DND-41 (cell line): ENCODE measurements at regions not wholly inside any gene's neighbourhood (a gene's known extent, or its start where the extent isn't known, plus 50 kb on each side); places are given as distances from the start of the nearest gene placed in this dataset.

Experiments
- ATAC-seq: fragments of 200-7000 bp; cut with Tn5 transposase; 3 replicates; pipeline ENCODE4 v1.9.1; 2021; ENCODE audit warnings: low read depth; ENCODE audit not compliant: insufficient read depth
- DNase-seq: peaks from one replicate; pipeline ENCODE4 v3.0.0-alpha.2; 2020
- H2AFZ ChIP-seq: 2 replicates; pipeline ENCODE4 v1.6.0; 2012; ENCODE audit warnings: low read depth, low read length
- H3K27ac ChIP-seq: 2 replicates; pipeline ENCODE4 v1.5.1; 2012; ENCODE audit warnings: low read length, inconsistent platforms
- H3K27me3 ChIP-seq: fragments of 200-600 bp; sonication (generic); 2 replicates; pipeline ENCODE4 v1.6.0; 2012; ENCODE audit warnings: low read length, mild to moderate bottlenecking, inconsistent platforms; ENCODE audit not compliant: insufficient read depth, poor library complexity
- H3K36me3 ChIP-seq: 2 replicates; pipeline ENCODE4 v1.5.1; 2012; ENCODE audit warnings: low read length, inconsistent platforms; ENCODE audit not compliant: insufficient read depth
- H3K4me1 ChIP-seq: 2 replicates; pipeline ENCODE4 v1.5.1; 2012; ENCODE audit warnings: mild to moderate bottlenecking, low read length; ENCODE audit not compliant: insufficient read depth
- H3K4me2 ChIP-seq: 2 replicates; pipeline ENCODE4 v1.6.0; 2012; ENCODE audit warnings: mild to moderate bottlenecking, moderate library complexity, low read length, inconsistent platforms; ENCODE audit not compliant: insufficient read depth
- H3K4me3 ChIP-seq, 2 experiments: fragments of 200-600 bp in 1 of 2; shearing (Covaris generic) in 1 of 2; 2 replicates each; pipeline ENCODE4 v1.5.1; 2012 to 2016; ENCODE audit warnings: inconsistent platforms in 2 of 2, low read length in 2 of 2, mild to moderate bottlenecking in 2 of 2, low read depth in 1 of 2, moderate library complexity in 1 of 2
- H3K79me2 ChIP-seq: 2 replicates; pipeline ENCODE4 v1.6.0; 2012; ENCODE audit warnings: low read length, inconsistent platforms; ENCODE audit not compliant: insufficient read depth
- H3K9ac ChIP-seq: 2 replicates; pipeline ENCODE4 v1.6.0; 2012; ENCODE audit warnings: low read depth, mild to moderate bottlenecking, inconsistent platforms, low read length, moderate library complexity
- H3K9me3 ChIP-seq: 2 replicates; pipeline ENCODE4 v1.5.1; 2012; ENCODE audit warnings: low read length, moderate library complexity, mild to moderate bottlenecking, inconsistent platforms; ENCODE audit not compliant: insufficient read depth, severe bottlenecking
- H4K20me1 ChIP-seq: 2 replicates; pipeline ENCODE4 v1.6.0; 2012; ENCODE audit warnings: low read length; ENCODE audit not compliant: insufficient read depth
- EZH2 ChIP-seq: IDR thresholded peaks from 3 replicates; pipeline ENCODE4 v1.6.1; 2012; ENCODE audit warnings: borderline replicate concordance, low read depth, mild to moderate bottlenecking, moderate library complexity, low read length, inconsistent platforms; ENCODE audit not compliant: severe bottlenecking
- TF ChIP-seq, protein P1 (sequence below): IDR thresholded peaks from 2 replicates; pipeline ENCODE4 v1.5.1; 2012; ENCODE audit warnings: borderline replicate concordance, low read length, moderate library complexity, mild to moderate bottlenecking; ENCODE audit not compliant: poor library complexity, severe bottlenecking; ENCODE audit errors: extremely low read depth

DNA sequence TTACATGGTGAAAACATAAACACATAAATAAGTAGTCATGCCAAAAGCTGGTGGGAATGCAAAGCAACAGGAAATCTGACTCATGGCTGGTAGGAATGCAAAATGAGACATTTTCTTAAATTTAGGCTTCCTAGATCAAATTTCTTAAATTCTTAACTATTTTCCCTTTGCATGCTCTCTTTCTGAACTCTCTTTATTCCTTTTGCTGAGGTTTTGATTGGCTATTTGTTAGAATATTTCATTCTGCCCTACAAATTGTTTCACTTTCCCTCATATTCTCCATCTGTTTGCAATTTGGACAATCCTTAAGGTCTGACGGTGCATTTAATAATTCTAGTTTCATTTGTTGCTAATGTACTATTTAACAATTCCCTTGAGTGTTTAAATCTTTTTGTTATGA, 437.5 kb upstream of the RGS17 start:
- Histone ChIP-seq H3K4me1 (no peaks in the 10 kb centered on the region), H4K20me1 (no peaks in the 10 kb centered on the region), H3K4me3 (no peak overlapping the region), H3K9ac (no peak overlapping the region), H3K27me3 (no peaks in the 10 kb centered on the region), H3K36me3 (no peaks in the 10 kb centered on the region), H3K27ac (no peak overlapping the region), H3K9me3 (no peaks in the 10 kb centered on the region), H3K79me2 (no peaks in the 10 kb centered on the region), H3K4me2 (no peak overlapping the region), H2AFZ (no peak overlapping the region)
- DNase-seq (no peak), ATAC-seq (no peak)
- TF ChIP-seq EZH2 = no peak
- TF ChIP-seq, protein P1, sequence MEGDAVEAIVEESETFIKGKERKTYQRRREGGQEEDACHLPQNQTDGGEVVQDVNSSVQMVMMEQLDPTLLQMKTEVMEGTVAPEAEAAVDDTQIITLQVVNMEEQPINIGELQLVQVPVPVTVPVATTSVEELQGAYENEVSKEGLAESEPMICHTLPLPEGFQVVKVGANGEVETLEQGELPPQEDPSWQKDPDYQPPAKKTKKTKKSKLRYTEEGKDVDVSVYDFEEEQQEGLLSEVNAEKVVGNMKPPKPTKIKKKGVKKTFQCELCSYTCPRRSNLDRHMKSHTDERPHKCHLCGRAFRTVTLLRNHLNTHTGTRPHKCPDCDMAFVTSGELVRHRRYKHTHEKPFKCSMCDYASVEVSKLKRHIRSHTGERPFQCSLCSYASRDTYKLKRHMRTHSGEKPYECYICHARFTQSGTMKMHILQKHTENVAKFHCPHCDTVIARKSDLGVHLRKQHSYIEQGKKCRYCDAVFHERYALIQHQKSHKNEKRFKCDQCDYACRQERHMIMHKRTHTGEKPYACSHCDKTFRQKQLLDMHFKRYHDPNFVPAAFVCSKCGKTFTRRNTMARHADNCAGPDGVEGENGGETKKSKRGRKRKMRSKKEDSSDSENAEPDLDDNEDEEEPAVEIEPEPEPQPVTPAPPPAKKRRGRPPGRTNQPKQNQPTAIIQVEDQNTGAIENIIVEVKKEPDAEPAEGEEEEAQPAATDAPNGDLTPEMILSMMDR = no peak

DNA sequence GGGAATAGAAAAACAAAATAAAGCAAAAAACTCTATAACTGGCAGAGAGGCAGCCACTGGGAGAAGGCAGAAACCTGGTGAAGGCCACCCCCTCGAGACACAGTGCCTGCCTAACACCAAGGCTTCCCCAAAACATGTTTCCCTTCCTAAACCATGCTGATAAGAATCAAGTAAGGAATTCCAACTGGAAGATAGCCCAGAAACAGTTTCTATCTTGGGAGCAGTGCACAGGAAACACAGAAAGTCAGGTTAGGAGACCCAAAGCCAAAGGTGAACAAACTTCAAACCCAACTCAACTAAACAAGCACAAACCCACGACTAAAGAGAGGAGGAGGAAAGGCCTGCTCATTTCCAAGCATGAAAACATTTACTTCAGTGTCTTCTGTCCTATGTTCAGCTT, 433.7 kb upstream of the RGS17 start:
- Histone ChIP-seq H3K36me3 (no peaks in the 10 kb centered on the region), H3K79me2 (no peaks in the 10 kb centered on the region), H3K4me3 (no peak overlapping the region), H3K27me3 (no peaks in the 10 kb centered on the region), H3K9me3 (no peaks in the 10 kb centered on the region), H4K20me1 (no peaks in the 10 kb centered on the region), H2AFZ (no peak overlapping the region), H3K4me1 (no peaks in the 10 kb centered on the region), H3K9ac (no peak overlapping the region), H3K4me2 (no peak overlapping the region), H3K27ac (no peak overlapping the region)
- TF ChIP-seq, protein P1 = no peak
- no peak for ATAC-seq
- no peak for DNase-seq

DNA sequence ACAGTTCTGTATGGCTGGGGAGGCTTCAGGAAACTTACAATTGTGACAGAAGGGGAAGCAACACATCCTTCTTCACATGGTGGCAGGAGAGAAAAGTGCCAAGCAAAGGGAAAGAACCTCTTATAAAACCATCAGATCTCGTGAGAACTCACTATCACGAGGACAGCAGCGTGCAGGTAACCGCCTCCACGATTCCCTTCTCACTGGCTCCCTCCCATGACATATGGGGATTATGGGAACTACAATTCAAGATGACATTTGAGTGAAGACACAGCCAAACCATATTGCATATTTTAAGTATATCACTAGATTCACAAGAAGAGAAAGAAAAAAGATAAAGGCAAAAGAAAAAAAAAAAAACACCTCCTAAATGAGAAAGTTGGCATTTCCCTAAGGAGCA, 431.9 kb upstream of the RGS17 start:
- TF ChIP-seq EZH2 = no peak
- TF ChIP-seq, protein P1 = peak; percentile 21
- ATAC-seq (no peak), DNase-seq (no peak)
- Histone ChIP-seq H3K27ac (no peak overlapping the region), H3K4me2 (no peak overlapping the region), H3K9ac (no peak overlapping the region), H3K36me3 (no peaks in the 10 kb centered on the region), H3K4me3 (no peak overlapping the region), H3K27me3 (no peaks in the 10 kb centered on the region), H3K9me3 (no peaks in the 10 kb centered on the region), H3K79me2 (no peaks in the 10 kb centered on the region), H2AFZ (no peak overlapping the region), H3K4me1 (no peaks in the 10 kb centered on the region), H4K20me1 (no peaks in the 10 kb centered on the region)

DNA sequence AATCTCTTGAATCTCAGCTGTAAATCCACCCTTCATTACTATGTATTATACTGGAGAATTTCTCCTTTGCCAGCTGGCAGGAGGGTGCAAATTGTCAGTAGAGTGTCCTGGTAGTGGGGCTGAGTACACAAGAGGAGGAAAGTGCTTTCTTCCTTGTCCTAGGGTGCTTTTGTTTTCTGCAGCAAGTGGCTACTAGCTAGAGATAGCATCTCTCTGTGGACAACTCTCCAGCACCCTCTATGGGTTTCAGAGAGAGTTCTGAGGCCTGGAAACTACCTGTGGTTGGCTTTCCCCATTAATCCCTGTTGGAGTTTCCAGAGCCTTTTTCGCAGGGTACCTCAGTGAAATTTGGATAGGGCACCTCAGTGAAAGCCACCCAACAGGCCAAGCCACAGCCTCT, 422.5 kb upstream of the RGS17 start:
- Histone ChIP-seq H3K4me1 (no peaks in the 10 kb centered on the region), H3K27ac (no peak overlapping the region), H3K4me2 (no peak overlapping the region), H3K4me3 (no peak overlapping the region), H3K9me3 (no peaks in the 10 kb centered on the region), H3K36me3 (no peaks in the 10 kb centered on the region), H2AFZ (no peak overlapping the region), H3K79me2 (no peaks in the 10 kb centered on the region), H3K9ac (no peak overlapping the region), H3K27me3 (no peaks in the 10 kb centered on the region), H4K20me1 (no peaks in the 10 kb centered on the region)
- no peak for DNase-seq
- no peak for ATAC-seq
- no peak for TF ChIP-seq EZH2
- TF ChIP-seq, protein P1 = peak; percentile 36
